Left renal cortex interstitium (tissue), 4 donors: ENCODE measurements at regions not wholly inside any gene's neighbourhood (a gene's known extent, or its start where the extent isn't known, plus 50 kb on each side); places are given as distances from the start of the nearest gene placed in this dataset.
"Not testable (repeated sequence)": the region's sequence is repeated elsewhere in the genome, so short reads cannot be mapped to it uniquely, and the experiment has no call there.

Experiments
- DNase-seq, 4 donors: peaks; one replicate each; pipeline ENCODE4 v3.0.0-alpha.2; 2013; ENCODE audit warnings: low read depth in 4 of 4, low spot score in 2 of 4, missing footprints in 1 of 4

DNA sequence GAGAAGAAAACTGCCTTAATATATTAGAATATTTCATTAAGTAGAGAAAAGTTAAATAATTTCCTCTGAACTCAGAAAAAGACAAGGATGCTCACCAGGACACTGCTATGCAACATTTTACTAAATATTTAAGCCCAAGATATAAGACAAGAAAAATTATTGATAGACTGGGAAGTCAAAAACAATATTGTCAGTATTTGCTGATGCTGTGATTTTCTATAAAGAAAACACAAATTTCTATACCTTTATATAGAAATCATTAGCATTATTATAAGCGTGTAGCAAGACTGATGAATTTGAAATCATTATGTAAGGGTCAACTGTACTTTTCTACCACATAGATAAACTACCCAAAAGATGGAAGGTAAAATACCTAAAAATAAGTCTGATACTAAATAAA is 451.0 kb downstream of the RNF144A start:
- DNase-seq, result no peak

DNA sequence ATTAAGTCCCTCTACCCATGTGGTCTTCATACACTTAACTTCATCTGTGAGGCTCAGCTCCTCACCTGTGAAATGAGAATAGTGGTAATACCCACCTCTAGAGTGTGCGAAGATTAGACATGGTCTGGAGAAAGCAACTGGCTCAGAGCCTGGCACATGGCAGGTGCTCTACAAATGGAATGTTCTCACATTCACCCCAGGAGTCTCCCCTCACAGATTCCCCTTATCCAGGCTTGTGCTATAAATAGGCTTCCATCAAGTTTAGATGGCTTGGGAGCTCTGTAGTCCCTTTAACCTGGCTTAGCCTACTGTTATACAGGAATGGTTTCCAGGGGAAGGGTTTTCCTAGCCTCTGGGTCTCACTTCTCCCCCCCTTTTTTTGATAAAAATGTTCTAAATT is 455.9 kb downstream of the RNF144A start:
- DNase-seq, result no peak

DNA sequence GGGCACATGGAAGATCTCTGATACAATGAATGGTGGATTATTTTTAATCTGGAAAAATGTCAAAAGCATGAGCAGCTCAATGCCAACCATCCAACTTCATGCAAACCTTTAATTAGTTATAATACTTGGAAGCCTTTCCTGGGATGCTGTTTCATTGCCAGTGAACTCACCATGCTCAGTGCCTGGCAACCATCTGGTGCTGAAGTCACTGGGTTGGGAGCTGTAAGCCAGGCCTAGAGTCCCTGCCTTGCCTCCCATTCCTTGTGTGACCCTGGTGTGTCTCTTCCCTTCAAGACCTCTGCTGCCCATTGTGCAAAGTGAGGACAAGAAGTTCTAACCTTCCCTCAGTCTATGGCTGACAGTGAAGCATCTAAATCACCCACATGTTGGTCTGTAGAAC is 458.7 kb downstream of the RNF144A start:
- no peak for DNase-seq

DNA sequence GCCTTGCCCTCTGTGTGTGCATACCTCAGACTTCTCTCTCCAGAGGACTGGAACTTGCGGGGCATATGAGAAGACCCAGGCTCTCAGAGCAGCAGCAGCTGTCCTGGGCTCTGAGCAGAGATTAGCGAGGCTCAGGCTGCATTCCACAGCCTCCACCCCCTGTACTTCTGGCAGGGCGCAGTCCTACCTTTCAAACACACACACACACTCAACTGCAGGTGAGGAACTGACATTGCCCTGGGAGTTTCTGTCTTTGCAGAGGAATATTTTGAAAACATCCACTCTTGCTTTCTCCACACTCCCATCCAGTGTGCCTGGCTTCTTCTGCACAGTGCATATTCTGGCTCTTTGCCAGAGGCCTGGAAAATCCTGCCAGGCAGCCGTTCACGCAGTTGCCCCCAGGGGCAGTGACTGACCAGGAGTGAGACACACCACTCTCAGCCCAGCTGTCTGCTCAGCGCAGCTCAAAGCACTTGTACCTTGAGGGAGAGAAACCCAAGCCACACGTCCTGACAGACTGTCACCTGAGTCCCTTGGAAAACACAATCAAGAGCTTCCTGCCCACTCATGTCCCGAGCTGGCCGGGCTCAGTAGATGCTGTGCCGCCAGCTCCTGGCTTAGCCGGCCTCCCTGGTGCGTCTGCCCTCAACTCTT is 460.8 kb downstream of the RNF144A start:
- DNase-seq, result peak in 2 of 4 donors; percentile 21 to 27

DNA sequence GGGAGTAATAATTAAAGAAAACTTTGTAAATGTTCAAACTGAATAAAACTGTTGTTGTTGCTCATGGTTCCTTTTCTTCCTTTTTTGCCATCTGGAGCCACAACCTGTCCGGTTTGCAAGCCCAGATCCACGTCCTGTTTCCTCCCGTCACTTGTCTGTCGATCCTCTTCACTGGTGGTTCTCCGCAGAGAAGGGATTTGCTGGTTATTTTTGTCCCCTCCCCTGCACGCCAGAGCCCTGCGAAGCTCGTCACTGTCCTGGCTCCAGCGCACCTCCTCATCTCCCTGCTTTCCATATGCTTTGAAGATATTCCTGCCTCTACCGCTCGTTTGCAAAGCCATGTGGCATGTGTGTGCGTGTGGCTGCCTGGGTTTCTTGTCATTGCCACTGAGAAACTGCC is 461.4 kb downstream of the RNF144A start:
- DNase-seq, result no peak

DNA sequence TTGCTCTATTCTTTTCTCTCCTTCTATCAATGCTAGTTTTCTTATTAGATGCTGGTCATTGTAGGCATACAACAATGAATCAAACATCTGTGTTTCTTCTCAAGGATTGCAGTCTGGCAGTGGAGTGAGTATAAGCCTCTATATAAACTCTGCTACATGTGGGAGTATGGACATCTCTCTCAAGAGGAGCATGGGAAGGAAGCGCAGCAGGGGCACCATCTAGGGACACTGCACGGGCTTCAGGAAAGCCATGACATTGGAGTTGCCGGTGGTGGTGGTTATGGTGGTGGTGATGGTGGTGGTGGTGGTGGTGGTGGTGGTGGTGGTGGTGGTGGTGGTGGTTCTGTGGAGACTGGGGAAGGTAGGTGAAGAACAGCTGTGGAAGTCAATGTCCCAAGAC is 462.6 kb downstream of the RNF144A start:
- no peak for DNase-seq

DNA sequence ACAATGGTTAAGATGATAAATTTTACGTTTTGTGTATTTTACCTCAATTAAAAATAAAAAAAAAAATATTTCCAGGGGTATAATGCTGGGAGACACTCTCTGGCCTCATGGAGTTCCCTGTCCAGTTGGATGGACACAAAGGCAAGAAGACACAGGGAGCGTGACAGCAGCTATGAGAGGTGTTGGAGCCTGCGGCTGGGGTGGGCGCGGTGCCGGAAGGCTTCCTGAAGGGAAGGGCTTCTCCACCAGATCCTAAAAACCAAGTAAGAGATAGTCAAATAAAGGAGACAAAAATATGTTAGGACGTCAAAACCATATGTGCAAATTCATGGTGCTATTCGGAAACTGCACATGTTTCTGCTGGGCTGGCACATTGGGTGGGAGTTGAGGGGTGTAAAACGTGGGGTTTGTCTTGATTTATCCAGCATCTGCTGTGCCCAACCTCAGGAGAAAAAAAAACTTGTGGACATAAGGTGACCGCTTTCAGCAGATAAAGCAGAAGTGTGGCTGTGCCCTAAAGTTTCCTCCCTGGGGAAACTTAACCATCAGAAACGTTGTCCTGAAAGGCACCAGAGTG is 467.6 kb downstream of the RNF144A start:
- DNase-seq, result no peak

DNA sequence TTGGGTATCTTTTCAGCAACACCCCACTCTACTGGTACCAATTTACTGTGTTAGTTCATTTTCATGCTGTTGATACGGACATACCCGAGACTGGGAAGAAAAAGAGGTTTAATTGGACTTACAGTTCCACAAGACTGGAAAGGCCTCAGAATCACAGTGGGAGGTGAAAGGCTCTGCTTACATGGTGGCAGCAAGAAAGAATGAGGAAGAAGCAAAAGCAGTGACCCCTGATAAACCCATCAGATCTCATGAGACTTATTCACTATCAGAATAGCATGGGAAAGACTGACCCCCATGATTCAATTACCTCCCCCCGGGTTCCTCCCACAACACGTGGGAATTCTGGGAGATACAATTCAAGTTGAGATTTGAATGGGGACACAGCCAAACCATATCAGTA is 473.1 kb downstream of the RNF144A start:
- not testable (repeated sequence) for DNase-seq

DNA sequence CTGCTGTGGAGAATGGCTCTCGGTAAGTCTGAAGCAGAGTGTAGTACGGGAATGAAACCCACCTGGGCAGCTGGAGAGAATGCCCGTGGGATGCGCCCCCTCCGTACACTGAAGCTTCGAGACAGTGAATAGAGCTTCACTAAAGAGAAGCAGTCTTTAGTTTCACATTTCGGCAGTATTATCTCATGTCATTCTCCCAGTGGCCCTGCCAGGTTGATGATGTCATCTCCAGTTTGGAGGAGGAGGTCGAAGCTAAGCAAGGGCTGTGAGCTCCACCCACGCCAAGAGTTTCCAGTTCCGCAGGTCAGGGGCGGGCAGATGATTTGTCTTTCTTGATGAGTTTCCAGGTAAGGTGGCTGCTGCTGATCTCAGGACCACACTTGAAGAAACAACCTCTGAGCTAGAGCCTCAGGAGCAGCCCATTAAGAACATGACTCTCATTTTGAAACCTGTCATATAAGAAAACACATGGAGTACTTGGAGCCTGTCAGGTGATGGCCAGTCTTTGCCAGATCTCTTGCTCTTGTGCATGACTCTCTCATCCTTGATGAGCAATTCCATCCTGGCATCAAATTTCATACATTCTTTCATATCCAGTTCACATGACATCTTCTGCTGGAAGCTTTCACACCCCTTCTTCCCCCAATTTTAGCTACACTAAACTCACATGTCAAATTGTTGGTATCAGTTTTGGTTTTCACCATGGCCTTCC is 475.0 kb downstream of the RNF144A start:
- peak in 2 of 4 donors; percentile 16 to 17 for DNase-seq

DNA sequence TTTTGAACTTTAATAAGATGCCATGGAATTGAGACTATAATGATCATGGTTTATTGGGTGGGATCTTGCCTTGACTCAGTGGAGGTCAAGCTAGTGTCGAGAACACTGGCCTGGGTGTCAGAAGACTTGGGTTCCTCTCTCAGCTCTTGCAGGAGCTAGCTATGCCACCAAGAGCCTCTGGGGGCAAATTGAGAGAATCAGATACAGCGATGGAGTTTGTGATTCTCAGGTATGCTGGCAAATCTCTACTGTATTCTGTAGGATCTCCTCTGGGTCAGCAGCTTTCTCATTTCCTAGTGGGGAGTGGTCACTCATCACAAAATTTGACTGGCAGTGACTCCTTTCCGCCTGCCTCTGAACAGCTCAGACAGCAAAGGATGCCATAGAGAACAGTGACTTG is 477.0 kb downstream of the RNF144A start:
- no peak for DNase-seq

DNA sequence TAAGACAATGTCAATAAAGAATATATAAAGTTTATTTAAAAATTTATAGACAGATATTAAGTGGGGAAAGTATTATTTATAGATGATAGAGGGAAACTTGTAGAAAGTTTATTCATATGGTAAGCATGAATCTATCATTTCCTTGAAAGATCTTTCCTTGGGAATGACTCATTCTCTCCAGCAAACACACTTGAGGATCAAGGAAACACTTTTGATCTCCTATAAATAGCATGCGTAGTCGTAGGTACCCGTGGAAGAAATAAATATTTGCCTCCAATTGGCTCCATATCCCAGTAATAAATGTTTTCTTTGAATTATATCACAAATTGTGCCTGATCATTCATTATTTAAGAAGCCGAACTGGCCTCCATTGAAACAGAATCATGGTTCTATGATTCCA is 483.4 kb downstream of the RNF144A start:
- DNase-seq, result no peak

- no peak for DNase-seq
Observed at GRCh38 chr2:7403092-7403775, 486.0 kb downstream of the RNF144A start.

- no peak for DNase-seq
Observed at GRCh38 chr2:7405861-7406715, 488.9 kb downstream of the RNF144A start.

- no peak for DNase-seq
Observed at GRCh38 chr2:7407001-7407400, 489.8 kb downstream of the RNF144A start.

GRCh38 chr2:7407906-7408680 is 490.9 kb downstream of the RNF144A start:
- DNase-seq, result no peak

DNA sequence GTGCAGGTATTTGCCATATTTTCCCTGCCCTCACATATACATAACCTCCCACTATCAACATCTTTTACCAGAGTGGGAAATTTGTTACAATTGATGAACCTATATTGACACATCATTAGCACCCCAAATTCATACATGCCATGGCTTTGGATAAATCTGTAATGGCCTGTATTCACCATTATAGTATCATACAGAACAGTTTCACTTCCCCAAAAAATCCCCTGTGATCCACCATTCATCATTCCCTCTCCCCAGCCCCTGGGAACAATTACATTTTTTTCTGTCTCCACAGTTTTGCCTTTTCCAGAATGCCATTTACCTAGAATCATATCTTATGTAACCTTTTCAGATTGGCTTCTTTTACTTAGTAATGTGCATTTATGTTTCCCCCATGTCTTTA is 494.5 kb downstream of the RNF144A start:
- DNase-seq, result no peak

GRCh38 chr2:7417845-7418742 is 500.9 kb downstream of the RNF144A start:
- no peak for DNase-seq

DNA sequence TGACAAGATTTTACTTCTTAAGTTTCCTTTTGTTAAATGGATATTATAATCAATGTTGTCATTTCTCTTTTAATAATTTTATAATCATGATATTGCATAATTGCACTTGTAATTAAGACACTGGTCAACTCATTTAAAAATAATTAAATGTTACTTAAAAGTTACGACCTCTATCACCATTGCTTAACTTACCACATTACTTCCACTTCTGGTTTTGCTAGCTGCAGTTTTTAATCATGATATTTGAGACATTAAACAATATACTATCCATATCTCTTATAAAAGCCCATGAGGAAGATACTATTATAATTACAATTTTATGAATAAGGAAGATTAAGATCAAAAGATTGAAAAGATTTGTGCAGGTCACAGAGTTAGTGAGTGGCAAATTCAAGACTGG is 502.0 kb downstream of the RNF144A start:
- DNase-seq, result no peak

DNA sequence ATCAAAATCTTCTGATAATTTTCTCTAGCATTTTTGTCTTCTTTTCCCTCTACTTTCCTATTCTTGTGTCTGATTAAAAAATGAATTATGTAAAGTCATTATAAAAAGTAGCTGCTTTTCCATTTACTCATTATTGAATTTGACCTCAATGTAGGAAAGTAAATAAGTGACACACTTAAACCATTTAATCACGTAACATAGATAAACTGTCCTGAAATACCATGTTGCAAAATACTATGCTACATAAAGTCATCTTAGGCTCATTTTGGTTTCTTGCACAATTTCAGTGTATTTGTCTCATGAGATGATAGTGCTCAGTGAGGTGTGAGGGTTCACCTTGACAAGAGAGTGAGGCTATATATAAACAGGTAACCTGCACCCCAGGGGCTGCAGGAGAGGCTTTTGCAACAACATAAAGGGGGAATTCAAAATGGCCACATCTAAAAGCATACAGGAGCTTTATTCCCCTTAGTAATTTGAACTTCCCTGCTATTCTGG is 502.7 kb downstream of the RNF144A start:
- DNase-seq, result no peak
